Muscle layer of duodenum (tissue), 2 donors: ENCODE measurements at regions not wholly inside any gene's neighbourhood (a gene's known extent, or its start where the extent isn't known, plus 50 kb on each side); places are given as distances from the start of the nearest gene placed in this dataset.

Source experiments
- H3K27ac ChIP-seq: one replicate; pipeline ENCODE4 v1.7.0; 2013; ENCODE audit warnings: mild to moderate bottlenecking, low read length
- H3K27me3 ChIP-seq: one replicate; pipeline ENCODE4 v1.7.0; 2013; ENCODE audit warnings: low read depth, mild to moderate bottlenecking, control low read depth, low read length
- H3K36me3 ChIP-seq, 2 donors: one replicate each; pipeline ENCODE4 v1.7.0; 2013; ENCODE audit warnings: low read length in 2 of 2, control low read depth in 1 of 2, mild to moderate bottlenecking in 1 of 2; ENCODE audit not compliant: insufficient read depth in 2 of 2, control insufficient read depth in 1 of 2
- H3K4me1 ChIP-seq, 2 donors: one replicate each; pipeline ENCODE4 v1.7.0; 2013; ENCODE audit warnings: low read length in 2 of 2, mild to moderate bottlenecking in 2 of 2, control low read depth in 1 of 2, moderate library complexity in 1 of 2; ENCODE audit not compliant: insufficient read depth in 2 of 2, control insufficient read depth in 1 of 2
- H3K4me3 ChIP-seq, 2 donors: one replicate each; pipeline ENCODE4 v1.7.0; 2013; ENCODE audit warnings: low read length in 2 of 2, low read depth in 1 of 2, mild to moderate bottlenecking in 1 of 2
- H3K9me3 ChIP-seq, 2 donors: one replicate each; pipeline ENCODE4 v1.7.0; 2013; ENCODE audit warnings: low read length in 2 of 2, control low read depth in 1 of 2, mild to moderate bottlenecking in 1 of 2; ENCODE audit not compliant: control insufficient read depth in 1 of 2
- donor health status: healthy.

GRCh38 chr5:17829456-17829855 is 195.2 kb downstream of the TAF11L14 start:
- Histone ChIP-seq H3K9me3 (peaks cover 0 to 2% of the 10 kb centered on the region in 2 donors), H3K27ac (no peak overlapping the region), H3K27me3 (no peaks in the 10 kb centered on the region), H3K4me1 (no peaks in the 10 kb centered on the region), H3K36me3 (no peaks in the 10 kb centered on the region), H3K4me3 (no peak overlapping the region)

GRCh38 chr5:17831279-17831678 is 197.0 kb downstream of the TAF11L14 start:
- Histone ChIP-seq H3K27me3 (no peaks in the 10 kb centered on the region), H3K4me1 (no peaks in the 10 kb centered on the region), H3K36me3 (no peaks in the 10 kb centered on the region), H3K9me3 (peaks cover 0 to 2% of the 10 kb centered on the region in 2 donors), H3K27ac (no peak overlapping the region), H3K4me3 (no peak overlapping the region)

- Histone ChIP-seq H3K4me1 (no peaks in the 10 kb centered on the region), H3K4me3 (no peak overlapping the region), H3K27ac (no peak overlapping the region), H3K9me3 (peaks cover 0 to 5% of the 10 kb centered on the region in 2 donors), H3K36me3 (no peaks in the 10 kb centered on the region), H3K27me3 (no peaks in the 10 kb centered on the region)
These were observed 198.9 kb downstream of the TAF11L14 start for GRCh38 chr5:17832949-17833745.

GRCh38 chr5:17837757-17838156 is 203.5 kb downstream of the TAF11L14 start:
- no peak overlapping the region for H3K27ac ChIP-seq
- H3K9me3 ChIP-seq: peaks cover 0 to 5% of the 10 kb centered on the region in 2 donors

DNA sequence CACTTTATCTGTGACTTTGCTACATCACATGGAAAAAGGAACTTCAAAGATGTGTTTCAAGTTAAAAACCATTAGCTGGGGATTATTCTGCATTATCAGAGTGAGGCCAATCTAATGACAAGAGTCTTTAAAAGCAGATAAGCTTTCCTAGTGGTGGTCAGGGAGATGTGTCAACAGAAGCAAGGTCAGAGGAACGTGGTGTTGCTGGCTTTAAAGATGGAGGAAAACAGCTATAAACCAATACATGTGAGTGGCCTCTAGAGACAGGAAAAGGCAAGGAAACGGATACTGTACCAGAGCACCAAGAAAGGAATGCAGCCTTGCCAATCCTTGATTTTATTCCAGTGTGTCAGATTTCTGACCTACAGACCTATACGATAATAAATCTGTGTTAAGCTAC is 204.2 kb downstream of the TAF11L14 start:
- no peak overlapping the region for H3K4me3 ChIP-seq
- no peaks in the 10 kb centered on the region for H3K4me1 ChIP-seq
- peaks cover 0 to 5% of the 10 kb centered on the region in 2 donors for H3K9me3 ChIP-seq
- no peaks in the 10 kb centered on the region for H3K36me3 ChIP-seq
- no peaks in the 10 kb centered on the region for H3K27me3 ChIP-seq
- H3K27ac ChIP-seq: no peak overlapping the region

More at GRCh38 chr5:17837757-17838156, 203.5 kb downstream of the TAF11L14 start:
- Histone ChIP-seq H3K27me3 (no peaks in the 10 kb centered on the region), H3K4me1 (no peaks in the 10 kb centered on the region), H3K36me3 (no peaks in the 10 kb centered on the region), H3K4me3 (no peak overlapping the region)

GRCh38 chr5:17839848-17840247 is 205.6 kb downstream of the TAF11L14 start:
- H3K4me1 ChIP-seq: no peaks in the 10 kb centered on the region
- H3K4me3 ChIP-seq: no peak overlapping the region
- H3K9me3 ChIP-seq: peaks cover 0 to 7% of the 10 kb centered on the region in 2 donors
- H3K27me3 ChIP-seq: no peaks in the 10 kb centered on the region
- no peak overlapping the region for H3K27ac ChIP-seq
- H3K36me3 ChIP-seq: no peaks in the 10 kb centered on the region

GRCh38 chr5:17846496-17846895 is 212.2 kb downstream of the TAF11L14 start:
- peaks cover 0 to 2% of the 10 kb centered on the region in 2 donors for H3K9me3 ChIP-seq
- no peaks in the 10 kb centered on the region for H3K4me1 ChIP-seq
- no peaks in the 10 kb centered on the region for H3K27me3 ChIP-seq
- H3K4me3 ChIP-seq: no peak overlapping the region
- H3K36me3 ChIP-seq: no peaks in the 10 kb centered on the region
- no peak overlapping the region for H3K27ac ChIP-seq

DNA sequence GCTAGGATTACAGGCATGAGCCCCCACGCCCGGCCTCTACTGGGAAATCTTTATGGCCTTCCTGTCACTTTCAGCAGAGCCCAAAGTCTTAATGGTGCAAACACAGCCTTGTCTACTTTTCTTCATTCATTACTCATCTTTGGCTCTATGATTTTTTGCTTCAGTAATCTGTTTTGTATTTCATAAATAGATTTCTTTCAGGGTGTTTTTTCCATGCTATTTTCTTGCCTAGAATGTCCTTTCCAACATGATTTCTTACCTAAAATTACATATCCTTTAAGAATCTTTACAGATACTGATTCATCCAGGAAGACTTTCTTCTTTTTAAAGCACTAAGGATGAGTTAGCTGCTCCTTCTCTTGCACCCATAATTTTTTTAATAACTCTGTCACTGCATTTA is 213.0 kb downstream of the TAF11L14 start:
- H3K4me3 ChIP-seq: no peak overlapping the region
- no peaks in the 10 kb centered on the region for H3K27me3 ChIP-seq
- no peaks in the 10 kb centered on the region for H3K36me3 ChIP-seq
- H3K4me1 ChIP-seq: no peaks in the 10 kb centered on the region
- peaks cover 0 to 2% of the 10 kb centered on the region in 2 donors for H3K9me3 ChIP-seq
- no peak overlapping the region for H3K27ac ChIP-seq

GRCh38 chr5:17852111-17852510 is 217.9 kb downstream of the TAF11L14 start:
- Histone ChIP-seq H3K27ac (no peak overlapping the region), H3K4me1 (no peaks in the 10 kb centered on the region), H3K9me3 (no peaks in the 10 kb centered on the region), H3K36me3 (no peaks in the 10 kb centered on the region), H3K4me3 (no peak overlapping the region), H3K27me3 (no peaks in the 10 kb centered on the region)

DNA sequence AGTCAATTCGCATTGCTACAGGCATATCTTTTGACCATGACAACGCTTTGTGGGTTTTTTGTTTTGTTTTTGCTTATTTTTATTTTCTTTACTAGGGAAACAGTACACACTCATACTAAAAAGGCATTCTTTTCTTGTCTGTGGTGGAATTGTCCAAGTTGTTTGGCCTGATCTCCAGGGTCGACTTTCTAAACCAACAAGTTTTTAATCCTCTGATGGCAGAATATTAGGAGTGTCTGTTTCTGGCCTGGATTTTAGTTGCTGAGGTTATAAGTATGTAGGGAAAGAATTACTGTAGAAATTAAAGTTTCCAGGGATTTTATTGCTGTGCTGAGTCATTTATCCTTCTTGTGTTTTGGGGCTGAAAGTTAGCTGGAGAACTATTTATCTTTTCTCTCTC is 218.5 kb downstream of the TAF11L14 start:
- H3K27ac ChIP-seq: no peak overlapping the region
- H3K36me3 ChIP-seq: no peaks in the 10 kb centered on the region
- H3K9me3 ChIP-seq: no peaks in the 10 kb centered on the region
- no peaks in the 10 kb centered on the region for H3K27me3 ChIP-seq
- no peaks in the 10 kb centered on the region for H3K4me1 ChIP-seq
- no peak overlapping the region for H3K4me3 ChIP-seq

- Histone ChIP-seq H3K27me3 (no peaks in the 10 kb centered on the region), H3K4me3 (no peak overlapping the region), H3K27ac (no peak overlapping the region), H3K4me1 (no peaks in the 10 kb centered on the region), H3K36me3 (no peaks in the 10 kb centered on the region), H3K9me3 (peaks cover 0 to 2% of the 10 kb centered on the region in 2 donors)
These were observed 220.6 kb downstream of the TAF11L14 start for GRCh38 chr5:17854901-17855300.
